Activated T-helper 1 cell treated with anti-CD3 and anti-CD28 coated beads, Interleukin-12 subunit alpha, Interleukin-12 subunit beta, Interleukin-2, Interleukin-4 antibody, amounts not matched to agents 30 ng/mL and 10 ng/mL and 1 ng/mL, durations not matched to agents 14 hours and 24 hours and 36 hours (primary cell): ENCODE measurements at regions not wholly inside any gene's neighbourhood (a gene's known extent, or its start where the extent isn't known, plus 50 kb on each side); places are given as distances from the start of the nearest gene placed in this dataset.

Experiments used
- DNase-seq: peaks from one replicate; pipeline ENCODE4 v3.0.0; 2021; ENCODE audit warnings: low spot score
- H3K27ac Mint-ChIP-seq: one replicate; pipeline ENCODE4 v1.8.0; 2021; ENCODE audit warnings: mild to moderate bottlenecking, mixed read lengths
- H3K27me3 Mint-ChIP-seq: one replicate; pipeline ENCODE4 v1.8.0; 2022; ENCODE audit warnings: mild to moderate bottlenecking, moderate library complexity, mixed read lengths; ENCODE audit not compliant: insufficient read depth
- H3K36me3 Mint-ChIP-seq: one replicate; pipeline ENCODE4 v1.8.0; 2021; ENCODE audit warnings: low read depth, mixed read lengths
- H3K4me1 Mint-ChIP-seq: one replicate; pipeline ENCODE4 v1.8.0; 2021; ENCODE audit warnings: low read depth, mixed read lengths
- H3K4me3 Mint-ChIP-seq: one replicate; pipeline ENCODE4 v1.8.0; 2021; ENCODE audit warnings: mild to moderate bottlenecking, moderate library complexity, mixed read lengths
- H3K9me3 Mint-ChIP-seq: one replicate; pipeline ENCODE4 v1.8.0; 2021; ENCODE audit warnings: mixed read lengths
- intact Hi-C: fragments of 100-400 bp; cut with micrococcal nuclease; formaldehyde crosslinking; loops from one replicate; pipeline ENCODE4 v1.15.1; 2024

DNA sequence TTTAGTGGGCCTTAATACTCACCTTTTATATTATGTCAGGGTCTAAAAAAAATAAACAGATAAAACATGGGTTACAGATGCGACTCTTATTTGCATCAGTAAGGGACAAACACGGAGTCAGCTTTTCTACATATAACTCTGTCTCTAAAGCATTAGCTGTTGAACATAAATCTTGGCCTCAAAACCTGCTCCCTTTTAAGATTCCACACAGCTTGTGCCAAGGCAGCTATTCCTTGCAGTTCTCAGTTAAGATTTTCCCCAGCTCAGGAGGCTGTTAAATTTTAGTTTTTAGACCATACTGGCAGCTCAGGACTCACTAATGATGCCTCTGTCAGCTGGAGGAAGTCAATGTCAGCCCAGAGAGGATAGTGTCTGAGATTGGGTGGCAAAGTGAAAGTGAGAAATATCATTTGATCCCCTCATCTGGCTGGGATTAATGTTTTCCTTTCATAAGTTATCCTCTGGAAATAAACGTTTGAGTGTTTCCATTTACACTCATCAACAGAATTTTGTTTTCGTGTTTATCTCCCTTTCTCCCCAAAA lies 287.5 kb downstream of the ELAVL2 start:
- no peak for DNase-seq
- no peaks in the 10 kb centered on the region for H3K4me1 Mint-ChIP-seq
- H3K27ac Mint-ChIP-seq = no peak overlapping the region
- H3K36me3 Mint-ChIP-seq = no peaks in the 10 kb centered on the region
- no peaks in the 10 kb centered on the region for H3K9me3 Mint-ChIP-seq
- no peak overlapping the region for H3K4me3 Mint-ChIP-seq
- intact Hi-C loops = no loop called here
- peaks cover 2% of the 10 kb centered on the region for H3K27me3 Mint-ChIP-seq

DNA sequence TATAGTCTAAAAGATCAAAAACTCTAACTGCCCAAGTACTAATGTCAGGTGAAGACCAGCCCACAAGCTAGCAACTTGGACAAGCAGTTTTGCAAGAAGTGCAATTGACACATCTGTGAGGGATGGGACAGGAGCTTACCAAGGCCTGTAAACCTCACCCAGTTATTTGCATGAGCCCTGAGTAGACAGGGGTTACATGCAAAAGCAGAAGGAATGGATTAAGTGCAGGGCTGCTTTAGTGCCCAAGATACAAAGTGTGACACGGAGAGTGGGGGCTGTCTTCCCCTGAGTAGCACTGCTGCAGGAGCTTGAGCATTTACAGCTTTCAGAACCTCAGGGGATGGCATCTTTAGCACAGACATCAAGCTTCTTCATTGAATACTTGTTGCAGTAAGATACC lies 286.7 kb downstream of the ELAVL2 start:
- Mint-ChIP-seq H3K9me3 (no peaks in the 10 kb centered on the region), H3K4me3 (no peak overlapping the region), H3K4me1 (no peaks in the 10 kb centered on the region), H3K36me3 (no peaks in the 10 kb centered on the region), H3K27ac (no peak overlapping the region), H3K27me3 (peaks cover 2% of the 10 kb centered on the region)
- DNase-seq = no peak
- intact Hi-C loops = no loop called here

DNA sequence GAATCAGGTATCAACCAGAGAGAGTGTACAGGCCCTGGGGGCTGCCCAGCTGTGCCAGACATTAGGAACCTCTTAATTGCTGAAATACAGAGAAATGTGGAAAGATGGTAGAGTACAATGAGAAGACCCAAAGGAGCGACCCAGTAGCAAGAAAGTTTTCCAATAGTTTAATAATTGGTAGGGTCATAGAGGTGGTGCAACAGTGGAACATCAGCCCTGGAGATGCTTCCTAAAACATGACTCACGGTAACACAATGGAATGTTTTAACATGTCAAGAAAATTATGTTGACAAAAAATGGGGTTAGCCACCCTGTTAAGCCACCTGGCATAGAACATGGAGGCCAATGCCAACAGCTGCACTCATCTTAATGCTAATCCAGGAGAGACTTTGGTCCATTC lies 284.1 kb downstream of the ELAVL2 start:
- Mint-ChIP-seq H3K9me3 (peaks cover 8% of the 10 kb centered on the region), H3K27ac (no peak overlapping the region), H3K4me3 (no peak overlapping the region), H3K27me3 (peaks cover 2% of the 10 kb centered on the region), H3K4me1 (no peaks in the 10 kb centered on the region), H3K36me3 (no peaks in the 10 kb centered on the region)
- DNase-seq = no peak
- intact Hi-C loops = no loop called here

DNA sequence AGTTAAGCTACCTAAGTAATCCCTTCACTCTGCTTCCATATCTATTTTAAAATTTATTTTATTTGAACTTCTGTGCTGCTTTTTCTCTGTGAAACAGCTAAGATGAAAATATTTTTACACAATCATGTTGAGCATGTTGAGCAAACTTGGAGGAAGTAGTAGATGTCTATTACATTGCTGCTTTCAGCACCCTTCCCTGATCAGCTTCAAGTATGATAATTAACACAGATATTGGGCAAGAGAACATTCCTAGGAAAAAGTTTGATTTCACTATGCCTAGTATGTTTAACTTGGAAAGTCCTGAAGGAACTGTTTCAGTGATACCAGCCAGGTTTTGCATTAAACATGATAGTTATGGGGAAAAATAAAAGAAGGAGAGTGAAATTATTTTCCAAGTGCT lies 283.6 kb downstream of the ELAVL2 start:
- Mint-ChIP-seq H3K9me3 (peaks cover 12% of the 10 kb centered on the region), H3K36me3 (no peaks in the 10 kb centered on the region)
- intact Hi-C loops = no loop called here

DNA sequence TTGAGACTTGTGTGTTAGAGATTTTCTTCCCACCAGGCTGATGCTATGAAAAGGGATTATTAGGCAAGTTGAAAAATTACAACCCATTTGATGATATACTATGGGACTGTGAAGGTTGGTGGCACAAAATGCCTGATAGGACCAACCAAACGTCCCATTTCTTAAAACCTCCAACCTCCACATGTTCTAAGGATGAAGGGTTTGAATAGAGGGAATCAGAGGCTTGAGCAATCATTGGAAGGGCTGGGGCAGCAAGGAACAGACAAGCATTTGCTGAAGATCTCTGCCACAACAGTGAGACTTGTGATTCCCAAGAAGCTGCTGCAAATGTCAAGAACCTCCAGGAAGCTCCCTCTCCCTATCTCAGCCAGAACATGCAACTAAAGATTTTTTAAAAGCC lies 283.1 kb downstream of the ELAVL2 start:
- H3K27ac Mint-ChIP-seq = no peak overlapping the region
- H3K36me3 Mint-ChIP-seq = no peaks in the 10 kb centered on the region
- no peak for DNase-seq
- no peaks in the 10 kb centered on the region for H3K27me3 Mint-ChIP-seq
- intact Hi-C loops = no loop called here
- H3K9me3 Mint-ChIP-seq = peaks cover 12% of the 10 kb centered on the region
- H3K4me3 Mint-ChIP-seq = no peak overlapping the region
- H3K4me1 Mint-ChIP-seq = no peaks in the 10 kb centered on the region

More for the DNA sequence above, 283.6 kb downstream of the ELAVL2 start:
- H3K4me3 Mint-ChIP-seq = no peak overlapping the region
- no peak overlapping the region for H3K27ac Mint-ChIP-seq
- H3K27me3 Mint-ChIP-seq = no peaks in the 10 kb centered on the region
- no peaks in the 10 kb centered on the region for H3K4me1 Mint-ChIP-seq
- no peak for DNase-seq

DNA sequence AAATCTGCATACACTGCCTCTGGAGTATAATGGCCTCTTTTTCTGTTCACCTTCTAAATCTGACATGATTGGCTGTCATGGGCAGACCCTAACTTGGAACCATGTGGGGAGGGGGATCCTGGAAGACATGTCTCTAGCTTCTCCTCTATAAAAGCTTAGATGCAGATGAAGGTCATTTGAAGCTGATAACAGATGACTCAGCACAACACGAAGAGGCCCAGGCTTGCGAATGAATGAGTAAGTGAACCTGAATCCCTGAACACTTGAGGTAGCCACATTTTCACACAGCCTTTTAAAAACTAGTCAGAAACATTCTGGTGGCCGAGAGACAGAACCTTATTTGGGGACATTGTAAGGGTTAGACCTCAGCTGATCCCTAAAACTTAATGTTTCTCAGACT lies 282.6 kb downstream of the ELAVL2 start:
- peaks cover 12% of the 10 kb centered on the region for H3K9me3 Mint-ChIP-seq
- no peaks in the 10 kb centered on the region for H3K4me1 Mint-ChIP-seq

DNA sequence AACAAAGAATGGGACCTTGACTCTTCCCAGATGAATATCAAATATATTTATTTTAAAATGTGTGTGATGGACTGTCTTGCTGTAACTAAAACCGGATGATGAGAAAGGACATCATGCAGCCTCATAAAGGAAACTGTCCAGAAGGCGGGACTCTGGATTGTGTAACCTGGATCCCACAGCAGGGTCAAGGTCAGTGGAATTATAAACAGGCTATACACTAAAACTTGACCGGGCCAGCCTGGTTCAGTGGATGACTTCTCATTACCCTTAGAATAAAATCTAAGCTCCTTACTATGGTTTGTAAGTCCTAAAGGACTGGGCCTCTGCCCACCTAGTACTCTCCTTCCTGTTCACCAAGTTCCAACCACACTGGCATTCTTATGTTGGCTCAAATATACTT lies 280.3 kb downstream of the ELAVL2 start:
- Mint-ChIP-seq H3K27me3 (no peaks in the 10 kb centered on the region), H3K27ac (no peak overlapping the region), H3K36me3 (no peaks in the 10 kb centered on the region), H3K9me3 (peaks cover 12% of the 10 kb centered on the region), H3K4me1 (no peaks in the 10 kb centered on the region), H3K4me3 (no peak overlapping the region)
- DNase-seq = no peak
- intact Hi-C loops = no loop called here

More for the DNA sequence above, 282.6 kb downstream of the ELAVL2 start:
- H3K27me3 Mint-ChIP-seq = no peaks in the 10 kb centered on the region
- intact Hi-C loops = no loop called here
- H3K27ac Mint-ChIP-seq = no peak overlapping the region
- no peak for DNase-seq
- H3K36me3 Mint-ChIP-seq = no peaks in the 10 kb centered on the region
- H3K4me3 Mint-ChIP-seq = no peak overlapping the region

DNA sequence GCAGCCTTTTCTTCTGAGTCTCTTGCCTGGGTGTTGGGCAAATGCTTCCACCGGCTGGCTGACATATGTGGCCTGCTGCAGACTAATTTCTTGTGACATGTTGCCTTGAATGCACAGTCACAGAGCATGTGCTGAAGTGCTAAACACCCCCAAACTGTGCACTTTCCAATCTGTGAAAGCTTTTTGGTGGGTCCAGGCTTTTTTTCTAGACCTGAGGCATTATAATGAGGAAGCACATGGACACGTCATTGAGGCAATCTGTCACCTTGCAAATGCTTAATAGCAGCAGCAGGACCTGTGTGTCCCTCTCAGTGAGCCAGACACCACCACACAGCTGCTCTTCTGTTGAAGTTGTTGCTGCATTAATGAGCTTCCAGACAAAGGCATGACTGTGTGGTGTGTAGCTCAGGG lies 274.7 kb downstream of the ELAVL2 start:
- intact Hi-C loops = no loop called here
- H3K4me1 Mint-ChIP-seq = no peaks in the 10 kb centered on the region
- H3K27ac Mint-ChIP-seq = no peak overlapping the region
- peaks cover 7% of the 10 kb centered on the region for H3K9me3 Mint-ChIP-seq
- H3K36me3 Mint-ChIP-seq = no peaks in the 10 kb centered on the region
- H3K4me3 Mint-ChIP-seq = no peak overlapping the region
- H3K27me3 Mint-ChIP-seq = no peaks in the 10 kb centered on the region
- DNase-seq = no peak

DNA sequence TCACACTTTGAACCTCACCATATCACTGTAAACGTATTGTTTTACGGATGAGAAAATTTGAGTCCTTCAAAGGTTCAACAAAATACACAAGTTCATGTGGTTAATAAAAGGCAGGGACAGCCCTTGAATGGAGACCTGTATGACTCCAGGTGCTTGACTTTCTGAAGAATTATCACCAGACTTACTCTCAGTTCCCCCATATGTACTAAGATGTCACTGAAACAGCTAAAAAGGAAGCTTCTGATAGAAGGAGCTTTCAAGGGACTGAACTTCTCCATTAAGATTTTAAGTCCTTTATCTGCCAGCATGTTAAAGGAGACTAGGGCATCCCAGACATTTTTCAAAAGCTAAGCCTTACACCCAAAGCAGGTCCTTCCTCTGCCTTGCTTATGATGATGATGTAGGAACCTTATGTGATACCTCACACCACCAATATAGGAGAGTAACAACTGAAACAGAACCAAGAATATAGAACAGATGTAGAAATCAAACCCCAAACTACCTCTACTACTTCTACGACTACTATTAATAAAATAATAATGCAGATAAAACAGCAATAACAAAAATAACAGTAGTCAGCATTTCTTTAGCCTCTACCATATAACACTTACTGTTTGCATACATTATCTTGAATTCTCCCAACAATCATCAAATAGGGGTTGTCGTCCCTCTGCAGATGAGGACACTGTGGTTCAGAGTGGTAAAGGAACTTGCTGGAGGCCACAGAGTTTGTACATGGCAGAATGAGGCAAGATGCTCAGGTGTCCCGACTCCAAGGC lies 273.9 kb downstream of the ELAVL2 start:
- H3K27me3 Mint-ChIP-seq = no peaks in the 10 kb centered on the region

DNA sequence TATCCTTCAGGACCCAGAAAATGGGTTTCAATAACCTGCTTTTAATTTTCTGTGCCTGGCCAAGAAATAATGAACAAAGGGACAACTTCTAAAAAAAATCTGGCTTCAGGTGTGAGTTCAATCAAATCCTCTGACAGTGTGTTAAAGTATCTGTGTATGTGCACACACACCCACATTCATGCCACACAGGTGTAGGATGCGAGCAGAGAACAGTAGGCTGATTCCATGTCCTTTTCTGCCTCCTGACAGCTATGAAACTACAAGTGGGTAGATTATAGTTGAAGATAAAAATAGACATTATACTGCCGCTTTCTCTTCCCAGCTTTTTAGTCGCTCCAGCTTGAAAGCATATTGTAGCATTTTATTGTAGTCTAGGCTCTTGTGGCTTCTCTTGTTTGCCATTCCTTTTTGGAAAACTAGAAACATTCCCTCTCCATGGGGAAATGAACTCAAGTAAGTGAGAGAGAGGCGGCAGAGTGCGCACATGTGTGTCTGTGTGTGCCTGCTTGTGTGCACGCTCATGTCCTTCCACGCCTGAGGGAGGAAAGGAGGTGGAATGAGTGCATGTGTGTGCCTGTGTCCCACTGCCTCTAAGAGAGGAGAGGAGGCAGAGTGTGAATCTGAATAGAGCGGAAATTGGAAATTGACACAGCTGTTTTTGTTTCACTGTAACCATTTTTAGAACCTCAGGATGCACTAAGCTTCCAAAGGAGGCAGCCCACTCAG lies 273.0 kb downstream of the ELAVL2 start:
- no peak for DNase-seq
- Mint-ChIP-seq H3K27me3 (no peaks in the 10 kb centered on the region), H3K36me3 (no peaks in the 10 kb centered on the region), H3K4me3 (no peak overlapping the region), H3K9me3 (peaks cover 6% of the 10 kb centered on the region), H3K4me1 (no peaks in the 10 kb centered on the region), H3K27ac (no peak overlapping the region)
- intact Hi-C loops = no loop called here

More for the DNA sequence above, 273.9 kb downstream of the ELAVL2 start:
- no peaks in the 10 kb centered on the region for H3K36me3 Mint-ChIP-seq
- H3K27ac Mint-ChIP-seq = no peak overlapping the region
- H3K4me3 Mint-ChIP-seq = no peak overlapping the region
- intact Hi-C loops = no loop called here
- no peak for DNase-seq
- no peaks in the 10 kb centered on the region for H3K4me1 Mint-ChIP-seq
- H3K9me3 Mint-ChIP-seq = peaks cover 6% of the 10 kb centered on the region

DNA sequence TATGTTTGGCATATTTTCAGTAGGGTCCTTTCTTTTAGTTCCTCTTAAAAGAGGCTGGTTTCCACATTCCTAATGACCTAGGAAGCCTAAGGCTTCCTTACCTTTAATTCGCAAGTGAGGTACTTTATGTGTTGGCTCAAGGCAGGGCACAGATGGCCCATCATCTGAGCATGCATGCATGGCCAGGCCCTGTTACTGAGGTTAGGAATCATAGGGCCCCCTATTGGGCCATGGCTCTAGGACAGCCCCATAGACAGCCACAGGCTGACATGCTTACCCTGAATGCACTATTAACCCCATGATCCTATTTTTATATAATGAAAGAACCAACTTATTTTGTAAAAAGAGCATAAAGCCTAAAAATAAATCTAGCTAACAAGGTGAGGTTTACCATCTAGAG lies 271.4 kb downstream of the ELAVL2 start:
- no peak overlapping the region for H3K4me3 Mint-ChIP-seq
- intact Hi-C loops = no loop called here
- H3K27me3 Mint-ChIP-seq = no peaks in the 10 kb centered on the region
- peaks cover 6% of the 10 kb centered on the region for H3K9me3 Mint-ChIP-seq
- no peak for DNase-seq
- no peaks in the 10 kb centered on the region for H3K4me1 Mint-ChIP-seq
- no peaks in the 10 kb centered on the region for H3K36me3 Mint-ChIP-seq
- H3K27ac Mint-ChIP-seq = no peak overlapping the region

DNA sequence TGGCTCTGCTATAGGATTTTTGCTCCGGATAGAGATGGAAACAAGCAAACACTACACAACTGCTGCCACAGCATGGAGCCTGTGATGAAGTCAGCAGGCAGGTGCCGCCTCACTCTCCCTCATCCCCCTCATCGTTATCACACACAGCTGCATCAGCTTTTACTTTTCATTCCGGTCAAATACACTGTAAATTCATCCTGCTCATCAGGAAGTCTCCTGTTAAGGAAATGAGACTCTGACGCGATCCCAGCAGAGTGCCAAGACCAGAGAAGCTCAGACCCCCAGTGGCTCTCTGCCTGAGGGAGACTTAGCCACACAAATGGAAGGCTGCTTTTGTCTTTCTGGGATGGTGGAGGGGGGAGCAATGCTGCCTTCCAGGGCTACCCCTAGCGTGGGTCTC lies 270.2 kb downstream of the ELAVL2 start:
- intact Hi-C loops = no loop called here
- Mint-ChIP-seq H3K27ac (no peak overlapping the region), H3K4me3 (no peak overlapping the region), H3K27me3 (no peaks in the 10 kb centered on the region), H3K9me3 (peaks cover 6% of the 10 kb centered on the region), H3K4me1 (no peaks in the 10 kb centered on the region), H3K36me3 (no peaks in the 10 kb centered on the region)
- DNase-seq = no peak

DNA sequence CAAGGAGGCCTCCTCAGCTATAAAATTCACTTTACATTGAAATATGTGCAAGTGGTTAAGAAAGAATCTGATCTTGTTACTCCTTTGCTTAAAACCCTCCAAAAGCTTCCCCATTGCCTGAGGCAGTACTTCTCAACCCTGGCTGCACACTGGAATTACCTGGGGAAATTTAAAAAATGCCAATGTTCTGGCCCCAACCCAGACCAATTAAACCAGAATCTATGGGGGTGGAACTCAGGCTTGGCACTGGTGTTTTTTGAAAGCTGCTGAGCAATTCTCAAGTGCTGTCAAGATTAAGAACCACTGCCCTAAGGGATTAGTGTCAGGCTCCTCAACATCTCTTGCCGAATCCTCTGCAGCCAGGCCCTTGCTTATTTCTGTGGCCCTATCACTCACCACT lies 269.6 kb downstream of the ELAVL2 start:
- Mint-ChIP-seq H3K27me3 (no peaks in the 10 kb centered on the region), H3K27ac (no peak overlapping the region), H3K4me1 (no peaks in the 10 kb centered on the region), H3K36me3 (no peaks in the 10 kb centered on the region), H3K9me3 (peaks cover 6% of the 10 kb centered on the region), H3K4me3 (no peak overlapping the region)
- intact Hi-C loops = no loop called here
- DNase-seq = no peak
